ENCODE measurements at regions not wholly inside any gene's neighbourhood (a gene's known extent, or its start where the extent isn't known, plus 50 kb on each side); places are given as distances from the start of the nearest gene placed in this dataset.
"Not testable (repeated sequence)": the region's sequence is repeated elsewhere in the genome, so short reads cannot be mapped to it uniquely, and the experiment has no call there.

- Mint-ChIP-seq H3K27me3 (ENCODE audit: low read depth) (no peaks in the 10 kb centered on the region), H3K27ac (no peak overlapping the region), H3K36me3 (no peaks in the 10 kb centered on the region), H3K9me3 (peaks cover 59% of the 10 kb centered on the region), H3K4me3 (no peak overlapping the region), H3K4me1 (no peaks in the 10 kb centered on the region)
- DNase-seq (ENCODE audit: low spot score in 2 of 2, unreplicated experiment in 2 of 2) = no peak
- no peak for TF ChIP-seq CTCF (IDR thresholded peaks at IDR 0.05; ENCODE audit: unreplicated experiment)
Measured at GRCh38 chr7:56206420-56206819, 90.2 kb upstream of the NUPR2 start.

DNA sequence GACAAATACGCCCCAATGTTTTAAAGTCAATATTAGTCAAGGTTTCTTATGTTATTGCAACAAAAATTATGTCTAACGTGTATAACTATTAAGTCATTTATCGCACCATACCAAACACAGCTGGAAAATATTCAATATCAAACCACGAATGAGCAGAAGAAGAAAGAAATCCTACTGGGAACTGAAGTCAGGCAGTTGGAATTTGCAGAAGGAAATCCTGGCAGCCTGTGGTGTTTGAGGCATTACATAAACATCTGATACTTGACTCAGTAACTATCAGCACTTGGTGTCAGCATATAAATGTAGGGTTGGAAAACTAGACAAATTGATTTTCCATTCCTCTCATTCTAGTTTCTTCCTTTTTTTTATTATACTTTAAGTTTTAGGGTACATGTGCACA is 83.4 kb upstream of the NUPR2 start:
- Mint-ChIP-seq H3K4me3 (no peak overlapping the region), H3K27ac (no peak overlapping the region), H3K27me3 (ENCODE audit: low read depth) (no peaks in the 10 kb centered on the region), H3K4me1 (no peaks in the 10 kb centered on the region), H3K9me3 (peaks cover 62% of the 10 kb centered on the region), H3K36me3 (no peaks in the 10 kb centered on the region)
- no peak for TF ChIP-seq CTCF (IDR thresholded peaks at IDR 0.05; ENCODE audit: unreplicated experiment)
- DNase-seq (ENCODE audit: low spot score in 2 of 2, unreplicated experiment in 2 of 2) = no peak

DNA sequence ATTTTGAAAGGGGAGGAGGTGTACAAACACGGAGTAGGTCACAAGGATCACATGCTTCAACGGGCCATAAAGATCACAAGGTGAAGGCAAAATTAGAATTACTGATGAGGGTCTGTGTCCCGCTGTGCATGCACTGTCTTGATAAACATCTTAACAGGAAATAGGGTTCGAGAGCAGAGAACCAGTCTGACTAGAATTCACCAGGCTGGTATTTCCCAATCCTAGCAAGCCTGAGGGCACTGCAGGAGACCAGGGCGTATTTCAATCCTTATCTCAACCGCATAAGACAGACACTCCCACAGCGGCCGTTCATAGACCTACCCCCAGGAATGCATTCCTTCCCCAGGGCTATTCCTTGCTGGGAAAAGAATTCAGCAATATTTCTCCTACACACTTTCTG is 80.0 kb upstream of the NUPR2 start:
- H3K27me3 Mint-ChIP-seq (ENCODE audit: low read depth); H3K36me3 Mint-ChIP-seq; H3K4me3 Mint-ChIP-seq; DNase-seq (ENCODE audit: low spot score in 2 of 2, unreplicated experiment in 2 of 2); H3K4me1 Mint-ChIP-seq; H3K27ac Mint-ChIP-seq: not testable (repeated sequence)
- peaks cover 60% of the 10 kb centered on the region for H3K9me3 Mint-ChIP-seq

DNA sequence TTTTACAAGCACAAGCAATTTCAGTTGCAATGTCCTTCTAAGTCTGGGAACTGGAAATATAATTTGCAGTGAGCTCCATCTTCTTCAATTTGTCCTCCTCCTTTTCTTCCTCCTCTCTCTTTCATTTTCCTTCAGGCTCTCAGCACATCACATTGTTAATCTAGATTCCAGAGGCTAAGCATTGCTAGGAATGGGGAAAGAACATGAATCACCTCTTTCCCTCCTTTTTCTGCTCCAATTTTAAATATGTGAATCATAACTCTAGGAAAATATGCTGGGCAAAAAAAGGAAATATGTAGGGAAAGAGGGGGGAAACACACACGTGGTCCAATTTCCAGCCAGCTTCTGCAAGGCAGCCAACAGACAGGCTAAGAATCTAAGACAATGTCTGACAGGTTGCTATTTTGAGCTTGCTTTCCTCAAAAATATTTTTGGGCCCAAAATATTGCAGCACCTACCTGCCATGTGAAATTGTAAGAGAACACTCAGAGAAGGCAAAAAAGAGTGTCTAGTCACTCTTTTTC is 72.7 kb upstream of the NUPR2 start:
- Mint-ChIP-seq H3K4me1 (no peaks in the 10 kb centered on the region), H3K4me3 (no peak overlapping the region), H3K27ac (no peak overlapping the region), H3K9me3 (peaks cover 54% of the 10 kb centered on the region), H3K27me3 (ENCODE audit: low read depth) (no peaks in the 10 kb centered on the region), H3K36me3 (peaks cover 2% of the 10 kb centered on the region)
- TF ChIP-seq CTCF (IDR thresholded peaks at IDR 0.05; ENCODE audit: unreplicated experiment) = no peak
- no peak for DNase-seq (ENCODE audit: low spot score in 2 of 2, unreplicated experiment in 2 of 2)

- TF ChIP-seq CTCF (IDR thresholded peaks at IDR 0.05; ENCODE audit: unreplicated experiment) = no peak
- Mint-ChIP-seq H3K9me3 (peaks cover 54% of the 10 kb centered on the region), H3K27me3 (ENCODE audit: low read depth) (no peaks in the 10 kb centered on the region), H3K4me1 (no peaks in the 10 kb centered on the region), H3K27ac (no peak overlapping the region), H3K36me3 (peaks cover 2% of the 10 kb centered on the region), H3K4me3 (no peak overlapping the region)
- DNase-seq (ENCODE audit: low spot score in 2 of 2, unreplicated experiment in 2 of 2) = no peak
Measured at GRCh38 chr7:56188376-56188775, 72.2 kb upstream of the NUPR2 start.

DNA sequence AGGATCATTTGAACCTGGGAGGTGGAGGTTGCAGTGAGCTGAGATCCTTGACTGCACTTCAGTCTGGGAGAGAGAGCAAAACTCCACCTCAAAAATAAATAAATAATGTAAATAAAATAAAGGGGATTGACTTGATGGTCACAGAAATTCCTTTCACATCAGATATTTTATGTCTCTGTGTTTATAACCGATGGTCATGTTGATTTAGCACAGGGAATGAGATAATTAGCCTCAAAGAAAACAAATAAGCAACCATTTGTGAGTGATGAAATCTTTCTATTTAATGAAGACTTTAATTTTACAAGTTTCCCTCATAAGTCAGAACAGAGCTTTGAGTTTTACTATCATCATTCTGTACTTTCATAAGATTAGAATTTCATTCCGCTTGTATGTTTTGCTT is 64.8 kb upstream of the NUPR2 start:
- Mint-ChIP-seq H3K27ac (no peak overlapping the region), H3K27me3 (ENCODE audit: low read depth) (no peaks in the 10 kb centered on the region), H3K4me3 (no peak overlapping the region), H3K9me3 (peaks cover 64% of the 10 kb centered on the region), H3K4me1 (no peaks in the 10 kb centered on the region), H3K36me3 (peaks cover 3% of the 10 kb centered on the region)
- no peak for DNase-seq (ENCODE audit: low spot score in 2 of 2, unreplicated experiment in 2 of 2)
- no peak for TF ChIP-seq CTCF (IDR thresholded peaks at IDR 0.05; ENCODE audit: unreplicated experiment)
